MM.1S (cell line): ENCODE measurements at regions not wholly inside any gene's neighbourhood (a gene's known extent, or its start where the extent isn't known, plus 50 kb on each side); places are given as distances from the start of the nearest gene placed in this dataset.

ENCODE experiments used
- DNase-seq: peaks from one replicate; pipeline ENCODE4 v3.0.0-alpha.2; 2015
- H2AFZ ChIP-seq: fragments of 300-600 bp; sonication (generic); 2 replicates; pipeline ENCODE4 v1.6.0; 2016; ENCODE audit warnings: antibody characterized with exemption, low read length
- H3F3A ChIP-seq: fragments of 300-600 bp; sonication (generic); 2 replicates; pipeline ENCODE4 v1.6.1; 2016; ENCODE audit warnings: mild to moderate bottlenecking, antibody characterized with exemption, low read length, moderate library complexity, mixed read lengths; ENCODE audit not compliant: insufficient read depth
- H3K27ac ChIP-seq: fragments of 300-600 bp; sonication (generic); 2 replicates; pipeline ENCODE4 v1.5.1; 2016; ENCODE audit warnings: mild to moderate bottlenecking, low read length
- H3K27me3 ChIP-seq: fragments of 300-600 bp; sonication (generic); replicated peaks from 2 replicates; pipeline ENCODE4 v1.6.0; 2016; ENCODE audit warnings: low read length; ENCODE audit not compliant: insufficient read depth
- H3K36me3 ChIP-seq: fragments of 300-600 bp; sonication (generic); replicated peaks from 2 replicates; pipeline ENCODE4 v1.6.1; 2016; ENCODE audit warnings: mild to moderate bottlenecking, low read length, mixed read lengths; ENCODE audit not compliant: insufficient read depth
- H3K4me1 ChIP-seq: fragments of 300-600 bp; sonication (generic); 2 replicates; pipeline ENCODE4 v1.6.1; 2016; ENCODE audit warnings: low read length, mixed read lengths
- H3K4me2 ChIP-seq: fragments of 300-600 bp; sonication (generic); 2 replicates; pipeline ENCODE4 v1.6.0; 2016; ENCODE audit warnings: low read depth, low read length
- H3K4me3 ChIP-seq: fragments of 300-600 bp; sonication (generic); 2 replicates; pipeline ENCODE4 v1.5.1; 2016; ENCODE audit warnings: low read length, mixed read lengths
- H3K79me2 ChIP-seq: fragments of 300-600 bp; sonication (generic); 2 replicates; pipeline ENCODE4 v1.6.1; 2016; ENCODE audit warnings: mixed run types, low read length, mixed read lengths
- H3K9ac ChIP-seq: fragments of 300-600 bp; sonication (generic); 2 replicates; pipeline ENCODE4 v1.6.1; 2016; ENCODE audit warnings: low read length, mixed read lengths
- H3K9me2 ChIP-seq: fragments of 300-600 bp; sonication (generic); replicated peaks from 2 replicates; pipeline ENCODE4 v1.6.1; 2016; ENCODE audit warnings: mild to moderate bottlenecking, low read length, mixed read lengths; ENCODE audit not compliant: insufficient read depth
- H3K9me3 ChIP-seq: fragments of 300-600 bp; sonication (generic); replicated peaks from 2 replicates; pipeline ENCODE4 v1.6.1; 2016; ENCODE audit warnings: mild to moderate bottlenecking, low read length, mixed read lengths; ENCODE audit not compliant: insufficient read depth
- H4K20me1 ChIP-seq: fragments of 300-600 bp; sonication (generic); 2 replicates; pipeline ENCODE4 v1.6.1; 2016; ENCODE audit warnings: mild to moderate bottlenecking, low read length, moderate library complexity, mixed read lengths; ENCODE audit not compliant: insufficient read depth
- CTCF ChIP-seq: fragments of 300-600 bp; sonication (generic); IDR thresholded peaks from 2 replicates; pipeline ENCODE4 v1.5.1; 2016; ENCODE audit warnings: antibody characterized with exemption, low read length, mixed read lengths
- EZH2 ChIP-seq: fragments of 300-600 bp; sonication (generic); optimal IDR thresholded peaks from 2 replicates; pipeline ENCODE3; 2017; ENCODE audit warnings: low read depth, mild to moderate bottlenecking, antibody characterized with exemption, low read length, mixed read lengths
- EZH2phosphoT487 ChIP-seq: fragments of 300-600 bp; sonication (generic); IDR thresholded peaks from 2 replicates; pipeline ENCODE4 v1.6.1; 2018; ENCODE audit warnings: antibody characterized with exemption, low read length

GRCh38 chr13:112165712-112166111 is 98.8 kb downstream of the SOX1 start:
- Histone ChIP-seq H3K36me3 (no peaks in the 10 kb centered on the region), H3F3A (no peaks in the 10 kb centered on the region), H3K4me1 (no peaks in the 10 kb centered on the region), H3K4me2 (no peak overlapping the region), H3K9me3 (no peaks in the 10 kb centered on the region), H2AFZ (no peak overlapping the region), H3K79me2 (no peaks in the 10 kb centered on the region), H3K9me2 (no peaks in the 10 kb centered on the region), H4K20me1 (no peaks in the 10 kb centered on the region), H3K4me3 (no peak overlapping the region), H3K27me3 (no peaks in the 10 kb centered on the region), H3K27ac (no peak overlapping the region), H3K9ac (no peak overlapping the region)
- TF ChIP-seq CTCF, result no peak
- TF ChIP-seq EZH2phosphoT487, result no peak
- TF ChIP-seq EZH2, result no peak
- no peak for DNase-seq

- TF ChIP-seq EZH2, result no peak
- no peak for TF ChIP-seq EZH2phosphoT487
- no peaks in the 10 kb centered on the region for H3K9me3 ChIP-seq
- no peak overlapping the region for H3K4me2 ChIP-seq
- H3K4me3 ChIP-seq, result no peak overlapping the region
- H3K79me2 ChIP-seq, result no peaks in the 10 kb centered on the region
- no peaks in the 10 kb centered on the region for H3K36me3 ChIP-seq
- H3K9me2 ChIP-seq, result no peaks in the 10 kb centered on the region
- H4K20me1 ChIP-seq, result no peaks in the 10 kb centered on the region
- no peaks in the 10 kb centered on the region for H3F3A ChIP-seq
- H3K27me3 ChIP-seq, result peaks cover 27% of the 10 kb centered on the region
- no peak overlapping the region for H3K9ac ChIP-seq
- H3K27ac ChIP-seq, result no peak overlapping the region
- no peaks in the 10 kb centered on the region for H3K4me1 ChIP-seq
- DNase-seq, result peak; percentile 11
- no peak overlapping the region for H2AFZ ChIP-seq
Observed at GRCh38 chr13:112168761-112169160, 101.8 kb downstream of the SOX1 start.

- Histone ChIP-seq H3K9ac (no peak overlapping the region), H3K4me3 (no peak overlapping the region), H3K27me3 (peaks cover 40% of the 10 kb centered on the region), H3F3A (no peaks in the 10 kb centered on the region), H3K4me2 (no peak overlapping the region), H3K27ac (no peak overlapping the region), H3K9me2 (no peaks in the 10 kb centered on the region), H3K36me3 (no peaks in the 10 kb centered on the region), H3K4me1 (no peaks in the 10 kb centered on the region), H3K79me2 (no peaks in the 10 kb centered on the region), H2AFZ (no peak overlapping the region), H3K9me3 (no peaks in the 10 kb centered on the region), H4K20me1 (no peaks in the 10 kb centered on the region)
- TF ChIP-seq EZH2phosphoT487 (no peak), EZH2 (no peak), CTCF (no peak)
- DNase-seq, result no peak
Observed at GRCh38 chr13:112169941-112170822, 103.2 kb downstream of the SOX1 start.
